ENCODE measurements at regions not wholly inside any gene's neighbourhood (a gene's known extent, or its start where the extent isn't known, plus 50 kb on each side); places are given as distances from the start of the nearest gene placed in this dataset.

DNA sequence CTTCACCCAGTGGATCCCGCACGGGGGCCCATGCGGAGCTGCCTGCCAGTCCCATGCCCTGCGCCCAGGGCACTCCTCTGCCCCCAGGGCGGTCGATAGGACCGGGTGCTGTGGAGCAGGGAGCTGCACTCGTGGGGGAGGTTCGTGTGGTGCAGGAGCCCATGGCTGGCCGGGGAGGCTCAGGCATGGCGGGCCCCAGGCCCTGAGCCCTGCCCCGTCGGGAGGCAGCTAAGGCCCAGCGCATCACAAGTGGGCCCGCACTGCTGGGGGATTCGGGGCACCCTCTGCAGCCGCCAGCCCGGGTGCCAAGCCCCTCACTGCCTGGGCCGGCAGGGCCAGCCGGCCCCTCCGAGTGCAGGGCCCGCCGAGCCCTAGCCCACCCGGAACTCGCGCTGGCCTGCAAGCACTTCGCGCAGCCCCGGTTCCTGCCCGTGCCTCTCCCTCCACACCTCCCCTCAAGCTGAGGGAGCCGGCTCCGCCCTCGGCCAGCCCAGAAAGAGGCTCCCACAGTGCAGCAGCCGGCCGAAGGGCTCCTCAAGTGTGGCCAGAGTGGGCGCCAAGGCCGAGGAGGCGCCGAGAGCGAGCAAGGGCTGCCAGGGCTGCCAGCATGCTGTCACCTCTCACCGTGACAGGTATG is 221.1 kb upstream of the RORB start:
- no peak overlapping the region for H2AFZ ChIP-seq (ENCODE audit: low read depth)
- TF ChIP-seq CHD2 (IDR thresholded peaks at IDR 0.05; ENCODE audit: low read length, partially characterized antibody), result no peak
- TF ChIP-seq RFX5 (IDR thresholded peaks at IDR 0.05; ENCODE audit: low read length), result no peak
- TF ChIP-seq, protein P1, sequence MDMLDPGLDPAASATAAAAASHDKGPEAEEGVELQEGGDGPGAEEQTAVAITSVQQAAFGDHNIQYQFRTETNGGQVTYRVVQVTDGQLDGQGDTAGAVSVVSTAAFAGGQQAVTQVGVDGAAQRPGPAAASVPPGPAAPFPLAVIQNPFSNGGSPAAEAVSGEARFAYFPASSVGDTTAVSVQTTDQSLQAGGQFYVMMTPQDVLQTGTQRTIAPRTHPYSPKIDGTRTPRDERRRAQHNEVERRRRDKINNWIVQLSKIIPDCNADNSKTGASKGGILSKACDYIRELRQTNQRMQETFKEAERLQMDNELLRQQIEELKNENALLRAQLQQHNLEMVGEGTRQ (IDR thresholded peaks at IDR 0.05; ENCODE audit: borderline replicate concordance, low read depth, low read length), result no peak
- TF ChIP-seq FOSL2 (IDR thresholded peaks at IDR 0.05; ENCODE audit: borderline replicate concordance, low read depth), result no peak
- no peak for TF ChIP-seq RXRA (IDR thresholded peaks at IDR 0.05; ENCODE audit: borderline replicate concordance, low read depth)
- no peak for TF ChIP-seq SIN3A (IDR thresholded peaks at IDR 0.05; ENCODE audit: borderline replicate concordance, low read depth, low read length)
- TF ChIP-seq ELF1 (IDR thresholded peaks at IDR 0.05), result no peak
- CTCF ChIA-PET, result no interaction called here
- H3K27me3 ChIP-seq (ENCODE audit: insufficient read depth), result no peaks in the 10 kb centered on the region
- no peaks in the 10 kb centered on the region for H3K9me3 ChIP-seq
- H3K27ac ChIP-seq (ENCODE audit: low read depth in 2 of 2, low read length in 1 of 2), result no peak overlapping the region
- no peaks in the 10 kb centered on the region for H3K79me2 ChIP-seq (ENCODE audit: insufficient read depth)
- H3K9me2 ChIP-seq, result no peaks in the 10 kb centered on the region
- H3K36me3 ChIP-seq (replicated peaks in 1 of 2; ENCODE audit: control insufficient read depth in 1 of 2, insufficient read depth in 2 of 2, low read length in 1 of 2), result no peaks in the 10 kb centered on the region
- H3K9ac ChIP-seq, result no peak overlapping the region
- no peaks in the 10 kb centered on the region for H4K20me1 ChIP-seq (ENCODE audit: insufficient read depth)
- DNase-seq, result no peak
- H3K4me2 ChIP-seq, result no peak overlapping the region
- no peaks in the 10 kb centered on the region for H3F3A ChIP-seq (replicated peaks; ENCODE audit: insufficient read depth)
- WGBS (ENCODE audit: low lambda C conversion rate), result 55% methylated on average over 7 of the region's 41 CpGs
- no peak overlapping the region for H3K4me3 ChIP-seq (ENCODE audit: low read depth in 2 of 2, low read length in 1 of 2)
- POLR2A ChIA-PET, result no interaction called here
- H3K4me1 ChIP-seq (ENCODE audit: control insufficient read depth in 1 of 2, insufficient read depth in 2 of 2, low read depth in 1 of 2, low read length in 1 of 2), result no peaks in the 10 kb centered on the region

GRCh38 chr9:74277532-74277931 is 219.6 kb upstream of the RORB start:
- no peak overlapping the region for H3K4me3 ChIP-seq (ENCODE audit: low read depth in 2 of 2, low read length in 1 of 2)
- H3K27me3 ChIP-seq (ENCODE audit: insufficient read depth), result no peaks in the 10 kb centered on the region
- no peak for DNase-seq
- no peaks in the 10 kb centered on the region for H3K36me3 ChIP-seq (replicated peaks in 1 of 2; ENCODE audit: control insufficient read depth in 1 of 2, insufficient read depth in 2 of 2, low read length in 1 of 2)
- POLR2A ChIA-PET, result no interaction called here
- no peaks in the 10 kb centered on the region for H3K4me1 ChIP-seq (ENCODE audit: control insufficient read depth in 1 of 2, insufficient read depth in 2 of 2, low read depth in 1 of 2, low read length in 1 of 2)
- 14% methylated on average over 3 of the region's 3 CpGs for WGBS (ENCODE audit: low lambda C conversion rate)
- H3K27ac ChIP-seq (ENCODE audit: low read depth in 2 of 2, low read length in 1 of 2), result no peak overlapping the region
- H3K9me3 ChIP-seq, result no peaks in the 10 kb centered on the region
- no peaks in the 10 kb centered on the region for H3F3A ChIP-seq (replicated peaks; ENCODE audit: insufficient read depth)
- H3K9ac ChIP-seq, result no peak overlapping the region
- H3K9me2 ChIP-seq, result no peaks in the 10 kb centered on the region
- CTCF ChIA-PET, result interaction anchor here (1.1 kb wide), 1 partner anchor 13 kb away, joined by 3 read pairs; no protein-coding TSS in a partner anchor
- no peak overlapping the region for H2AFZ ChIP-seq (ENCODE audit: low read depth)
- TF ChIP-seq MXI1 (IDR thresholded peaks at IDR 0.05; ENCODE audit: low read depth, low read length), result no peak
- TF ChIP-seq CTCF (IDR thresholded peaks at IDR 0.05), result no peak
- no peak for TF ChIP-seq JUND (IDR thresholded peaks at IDR 0.05)
- no peak for TF ChIP-seq GATA2 (CRISPR knock-in tag; IDR thresholded peaks at IDR 0.05)
- no peak for TF ChIP-seq MEF2A (IDR thresholded peaks at IDR 0.05; ENCODE audit: borderline replicate concordance, low read depth)
- no peak overlapping the region for H3K4me2 ChIP-seq
- H3K79me2 ChIP-seq (ENCODE audit: insufficient read depth), result no peaks in the 10 kb centered on the region
- H4K20me1 ChIP-seq (ENCODE audit: insufficient read depth), result no peaks in the 10 kb centered on the region

Data from SK-N-SH (cell line).